ENCODE measurements at regions not wholly inside any gene's neighbourhood (a gene's known extent, or its start where the extent isn't known, plus 50 kb on each side); places are given as distances from the start of the nearest gene placed in this dataset.

DNA sequence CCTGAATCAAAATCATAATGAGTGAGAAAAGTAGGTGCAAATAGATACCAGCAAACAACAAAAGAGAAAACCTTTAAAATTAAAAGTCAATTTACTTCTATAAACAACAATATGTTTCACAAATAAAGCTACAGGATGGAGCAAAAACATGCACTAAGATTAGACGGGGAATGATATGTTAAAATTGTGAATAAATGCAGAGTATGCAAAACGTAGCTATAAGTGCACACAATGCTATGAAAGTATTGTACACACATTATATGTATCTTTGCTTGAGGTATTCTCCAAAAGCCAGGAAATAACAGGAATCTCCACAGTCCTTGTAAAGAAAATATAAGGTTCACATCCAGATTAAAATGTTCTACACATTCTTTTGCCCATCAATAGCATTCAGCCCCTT lies 523.9 kb downstream of the EFNB2 start:
- ATAC-seq (ENCODE audit: low FRiP score), result no peak
- DNase-seq (ENCODE audit: low spot score), result no peak
- TF ChIP-seq, protein P1, sequence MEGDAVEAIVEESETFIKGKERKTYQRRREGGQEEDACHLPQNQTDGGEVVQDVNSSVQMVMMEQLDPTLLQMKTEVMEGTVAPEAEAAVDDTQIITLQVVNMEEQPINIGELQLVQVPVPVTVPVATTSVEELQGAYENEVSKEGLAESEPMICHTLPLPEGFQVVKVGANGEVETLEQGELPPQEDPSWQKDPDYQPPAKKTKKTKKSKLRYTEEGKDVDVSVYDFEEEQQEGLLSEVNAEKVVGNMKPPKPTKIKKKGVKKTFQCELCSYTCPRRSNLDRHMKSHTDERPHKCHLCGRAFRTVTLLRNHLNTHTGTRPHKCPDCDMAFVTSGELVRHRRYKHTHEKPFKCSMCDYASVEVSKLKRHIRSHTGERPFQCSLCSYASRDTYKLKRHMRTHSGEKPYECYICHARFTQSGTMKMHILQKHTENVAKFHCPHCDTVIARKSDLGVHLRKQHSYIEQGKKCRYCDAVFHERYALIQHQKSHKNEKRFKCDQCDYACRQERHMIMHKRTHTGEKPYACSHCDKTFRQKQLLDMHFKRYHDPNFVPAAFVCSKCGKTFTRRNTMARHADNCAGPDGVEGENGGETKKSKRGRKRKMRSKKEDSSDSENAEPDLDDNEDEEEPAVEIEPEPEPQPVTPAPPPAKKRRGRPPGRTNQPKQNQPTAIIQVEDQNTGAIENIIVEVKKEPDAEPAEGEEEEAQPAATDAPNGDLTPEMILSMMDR (IDR thresholded peaks at IDR 0.05), result no peak

DNA sequence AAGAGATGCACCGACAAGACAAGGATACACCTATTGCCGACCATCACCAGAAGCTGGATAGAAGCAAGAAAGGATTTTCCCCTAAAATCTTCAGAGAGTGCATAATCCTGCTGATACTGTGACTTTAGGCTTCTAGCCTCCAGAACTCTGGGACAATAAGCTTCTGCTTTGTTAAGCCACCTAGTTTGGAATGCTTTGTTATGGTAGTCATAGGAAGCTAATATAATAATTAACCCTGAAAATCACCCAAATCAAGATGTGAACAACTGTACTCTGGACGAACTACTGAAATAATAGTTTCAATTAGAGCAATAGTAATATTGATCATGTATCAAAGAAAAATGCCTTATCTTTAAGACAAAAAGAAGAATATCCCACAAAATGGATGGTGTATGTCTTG lies 524.6 kb downstream of the EFNB2 start:
- ATAC-seq (ENCODE audit: low FRiP score) (no peak), DNase-seq (ENCODE audit: low spot score) (no peak)
- TF ChIP-seq, protein P1 (IDR thresholded peaks at IDR 0.05), result no peak

GRCh38 chr13:106008540-106008939 lies 526.9 kb downstream of the EFNB2 start:
- no peak for ATAC-seq (ENCODE audit: low FRiP score)

GRCh38 chr13:106007156-106007555 lies 528.3 kb downstream of the EFNB2 start:
- DNase-seq (ENCODE audit: low spot score), result no peak
- ATAC-seq (ENCODE audit: low FRiP score), result no peak

More at GRCh38 chr13:106008540-106008939, 526.9 kb downstream of the EFNB2 start:
- TF ChIP-seq, protein P1 (IDR thresholded peaks at IDR 0.05), result no peak
- DNase-seq (ENCODE audit: low spot score), result no peak

DNA sequence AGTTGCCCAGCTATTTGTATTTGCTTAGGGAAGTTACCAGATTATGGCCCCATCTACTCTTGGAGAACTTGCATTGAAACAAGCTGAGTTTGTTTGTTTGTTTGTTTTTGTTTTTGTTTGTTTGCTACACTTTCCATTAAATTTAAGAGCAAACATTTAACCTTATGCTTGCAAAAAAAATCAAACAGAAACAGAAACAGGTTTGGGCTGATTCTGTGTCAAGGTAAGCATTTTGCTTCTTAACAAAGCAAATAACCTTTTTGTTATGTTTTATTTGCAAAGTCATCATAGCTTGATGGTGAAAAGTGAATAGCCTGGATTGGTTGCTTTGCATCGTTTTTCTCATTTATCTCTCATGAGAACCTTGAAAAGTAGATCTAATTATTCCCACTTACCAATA lies 531.8 kb downstream of the EFNB2 start:
- TF ChIP-seq, protein P1 (IDR thresholded peaks at IDR 0.05), result no peak
- ATAC-seq (ENCODE audit: low FRiP score) (no peak), DNase-seq (ENCODE audit: low spot score) (no peak)

More at GRCh38 chr13:106007156-106007555, 528.3 kb downstream of the EFNB2 start:
- TF ChIP-seq, protein P1 (IDR thresholded peaks at IDR 0.05), result no peak

GRCh38 chr13:106001443-106001842 lies 534.0 kb downstream of the EFNB2 start:
- ATAC-seq (ENCODE audit: low FRiP score), result no peak

More at GRCh38 chr13:106001443-106001842, 534.0 kb downstream of the EFNB2 start:
- TF ChIP-seq, protein P1 (IDR thresholded peaks at IDR 0.05), result no peak
- no peak for DNase-seq (ENCODE audit: low spot score)

All from omental fat pad (tissue), 3 donors.